DOHH2 (cell line): ENCODE measurements at regions not wholly inside any gene's neighbourhood (a gene's known extent, or its start where the extent isn't known, plus 50 kb on each side); places are given as distances from the start of the nearest gene placed in this dataset.

Experiments
- H3F3A ChIP-seq: fragments of 200-600 bp; sonication (generic), shearing (Covaris generic); 2 replicates; pipeline ENCODE4 v1.6.0; 2016; ENCODE audit warnings: antibody characterized with exemption, mild to moderate bottlenecking; ENCODE audit not compliant: control insufficient read depth, insufficient read depth
- H3K27ac ChIP-seq: fragments of 200-600 bp; sonication (generic); 2 replicates; pipeline ENCODE4 v1.5.1; 2014; ENCODE audit warnings: low read depth, mild to moderate bottlenecking, low read length, moderate library complexity
- H3K27me3 ChIP-seq: fragments of 200-600 bp; sonication (generic); 2 replicates; pipeline ENCODE4 v1.6.1; 2014; ENCODE audit warnings: mild to moderate bottlenecking, low read length, mixed read lengths; ENCODE audit not compliant: control insufficient read depth
- H3K36me3 ChIP-seq: fragments of 200-600 bp; sonication (generic); 2 replicates; pipeline ENCODE4 v1.6.1; 2014; ENCODE audit warnings: mild to moderate bottlenecking, low read length, moderate library complexity, mixed read lengths; ENCODE audit not compliant: control insufficient read depth
- H3K4me1 ChIP-seq: fragments of 200-600 bp; sonication (generic); 2 replicates; pipeline ENCODE4 v1.6.1; 2014; ENCODE audit warnings: mild to moderate bottlenecking, low read length, mixed read lengths; ENCODE audit not compliant: control insufficient read depth
- H3K4me2 ChIP-seq: fragments of 200-600 bp; sonication (generic); 2 replicates; pipeline ENCODE4 v1.6.0; 2014; ENCODE audit warnings: mild to moderate bottlenecking, low read length, moderate library complexity
- H3K4me3 ChIP-seq: fragments of 200-600 bp; sonication (generic); 2 replicates; pipeline ENCODE4 v1.5.1; 2014; ENCODE audit warnings: mild to moderate bottlenecking, low read length, mixed read lengths
- H3K79me2 ChIP-seq: fragments of 200-600 bp; sonication (generic); 2 replicates; pipeline ENCODE4 v1.6.1; 2014; ENCODE audit warnings: mild to moderate bottlenecking, low read length, mixed read lengths; ENCODE audit not compliant: control insufficient read depth
- H3K9me2 ChIP-seq: fragments of 200-600 bp; sonication (generic); replicated peaks from 2 replicates; pipeline ENCODE4 v1.6.1; 2014; ENCODE audit warnings: mild to moderate bottlenecking, low read length, mixed read lengths; ENCODE audit not compliant: control insufficient read depth
- H3K9me3 ChIP-seq: fragments of 200-600 bp; sonication (generic); 2 replicates; pipeline ENCODE4 v1.6.1; 2014; ENCODE audit warnings: antibody characterized with exemption, low read length, mixed read lengths; ENCODE audit not compliant: control insufficient read depth, insufficient read depth
- H4K20me1 ChIP-seq: fragments of 200-600 bp; sonication (generic); 2 replicates; pipeline ENCODE4 v1.6.0; 2014; ENCODE audit warnings: low read depth, mild to moderate bottlenecking, antibody characterized with exemption, low read length, moderate library complexity; ENCODE audit not compliant: control insufficient read depth, insufficient read depth
- CTCF ChIP-seq: fragments of 200-600 bp; sonication (generic); IDR thresholded peaks from one replicate; pipeline ENCODE4 v1.5.1; 2014; ENCODE audit warnings: antibody characterized with exemption, mild to moderate bottlenecking, low read depth, low read length; ENCODE audit not compliant: poor library complexity, severe bottlenecking
- EZH2phosphoT487 ChIP-seq: fragments of 200-600 bp; sonication (generic); IDR thresholded peaks from 2 replicates; pipeline ENCODE4 v1.6.1; 2017; ENCODE audit warnings: borderline replicate concordance, mild to moderate bottlenecking, antibody characterized with exemption, low read length, moderate library complexity, mixed read lengths

- Histone ChIP-seq H3K9me2 (no peaks in the 10 kb centered on the region), H3K9me3 (no peaks in the 10 kb centered on the region)
- TF ChIP-seq CTCF (no peak), EZH2phosphoT487 (no peak)
These were observed 57.3 kb upstream of the GALNT2 start for GRCh38 chr1:230009611-230010313.

GRCh38 chr1:230010603-230011332 lies 56.3 kb upstream of the GALNT2 start:
- peaks cover 18% of the 10 kb centered on the region for H3K27me3 ChIP-seq
- H3K36me3 ChIP-seq, result no peaks in the 10 kb centered on the region
- no peak overlapping the region for H3K27ac ChIP-seq
- no peak overlapping the region for H3K4me3 ChIP-seq
- no peaks in the 10 kb centered on the region for H3K9me3 ChIP-seq
- no peaks in the 10 kb centered on the region for H3K79me2 ChIP-seq
- H3K4me1 ChIP-seq, result no peaks in the 10 kb centered on the region
- no peaks in the 10 kb centered on the region for H4K20me1 ChIP-seq
- no peak overlapping the region for H3K4me2 ChIP-seq
- no peaks in the 10 kb centered on the region for H3F3A ChIP-seq
- no peak for TF ChIP-seq EZH2phosphoT487
- no peak for TF ChIP-seq CTCF
- no peaks in the 10 kb centered on the region for H3K9me2 ChIP-seq

More at GRCh38 chr1:230009611-230010313, 57.3 kb upstream of the GALNT2 start:
- Histone ChIP-seq H4K20me1 (no peaks in the 10 kb centered on the region), H3F3A (no peaks in the 10 kb centered on the region), H3K4me1 (no peaks in the 10 kb centered on the region), H3K27ac (no peak overlapping the region), H3K79me2 (no peaks in the 10 kb centered on the region), H3K27me3 (peaks cover 19% of the 10 kb centered on the region), H3K4me2 (no peak overlapping the region), H3K36me3 (no peaks in the 10 kb centered on the region), H3K4me3 (no peak overlapping the region)

DNA sequence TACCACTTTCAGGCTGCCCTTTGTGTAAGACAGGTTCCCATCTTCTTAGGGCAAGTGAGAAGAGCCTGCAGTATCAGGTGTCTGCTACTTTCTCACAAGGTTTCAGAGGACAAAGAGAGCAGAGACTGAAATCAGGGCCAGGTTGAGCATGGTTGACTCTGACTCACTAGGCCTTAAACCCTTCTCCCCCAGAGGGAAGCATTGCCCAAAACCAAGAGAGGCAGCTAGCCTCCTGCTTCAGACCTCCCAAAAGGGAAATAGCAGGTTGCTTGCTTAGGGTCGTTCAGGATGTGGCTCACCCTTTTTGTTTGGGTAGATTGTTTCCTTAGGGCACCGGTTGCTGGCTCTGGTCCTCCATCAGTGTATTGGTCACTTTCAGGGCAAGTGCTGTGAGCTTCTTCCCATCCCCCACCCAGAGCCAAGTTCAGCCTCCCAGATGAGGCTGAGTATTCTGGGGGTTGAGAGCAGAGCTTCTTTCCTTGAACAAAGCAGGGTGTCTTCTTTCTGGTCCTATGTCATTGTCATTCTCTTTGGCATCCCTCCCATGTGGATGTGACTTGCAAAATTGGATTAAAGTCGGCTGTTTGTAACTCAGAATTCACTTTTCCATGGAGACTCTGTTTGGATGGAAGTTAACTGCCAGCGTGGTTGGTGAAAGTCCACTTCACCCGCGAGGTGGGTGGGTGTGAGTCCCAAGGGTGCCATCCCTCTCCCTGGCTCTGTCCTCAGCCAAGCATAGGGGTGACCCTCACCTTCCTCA lies 55.5 kb upstream of the GALNT2 start:
- H3K4me3 ChIP-seq, result no peak overlapping the region
- H3K79me2 ChIP-seq, result no peaks in the 10 kb centered on the region
- no peaks in the 10 kb centered on the region for H3K36me3 ChIP-seq
- no peak overlapping the region for H3K27ac ChIP-seq
- H3K27me3 ChIP-seq, result peaks cover 17% of the 10 kb centered on the region
- no peaks in the 10 kb centered on the region for H3F3A ChIP-seq
- H3K9me3 ChIP-seq, result no peaks in the 10 kb centered on the region
- no peaks in the 10 kb centered on the region for H3K4me1 ChIP-seq
- no peaks in the 10 kb centered on the region for H3K9me2 ChIP-seq
- TF ChIP-seq CTCF, result no peak
- H3K4me2 ChIP-seq, result no peak overlapping the region
- H4K20me1 ChIP-seq, result no peaks in the 10 kb centered on the region
